Activated CD4-positive, alpha-beta T cell treated with anti-CD3 and anti-CD28 coated beads for 1 hour (primary cell): ENCODE measurements at regions not wholly inside any gene's neighbourhood (a gene's known extent, or its start where the extent isn't known, plus 50 kb on each side); places are given as distances from the start of the nearest gene placed in this dataset.
"Not testable (repeated sequence)": the region's sequence is repeated elsewhere in the genome, so short reads cannot be mapped to it uniquely, and the experiment has no call there.

Experiments used
- DNase-seq: peaks from one replicate; pipeline ENCODE4 v3.0.0-alpha.2; 2020

DNA sequence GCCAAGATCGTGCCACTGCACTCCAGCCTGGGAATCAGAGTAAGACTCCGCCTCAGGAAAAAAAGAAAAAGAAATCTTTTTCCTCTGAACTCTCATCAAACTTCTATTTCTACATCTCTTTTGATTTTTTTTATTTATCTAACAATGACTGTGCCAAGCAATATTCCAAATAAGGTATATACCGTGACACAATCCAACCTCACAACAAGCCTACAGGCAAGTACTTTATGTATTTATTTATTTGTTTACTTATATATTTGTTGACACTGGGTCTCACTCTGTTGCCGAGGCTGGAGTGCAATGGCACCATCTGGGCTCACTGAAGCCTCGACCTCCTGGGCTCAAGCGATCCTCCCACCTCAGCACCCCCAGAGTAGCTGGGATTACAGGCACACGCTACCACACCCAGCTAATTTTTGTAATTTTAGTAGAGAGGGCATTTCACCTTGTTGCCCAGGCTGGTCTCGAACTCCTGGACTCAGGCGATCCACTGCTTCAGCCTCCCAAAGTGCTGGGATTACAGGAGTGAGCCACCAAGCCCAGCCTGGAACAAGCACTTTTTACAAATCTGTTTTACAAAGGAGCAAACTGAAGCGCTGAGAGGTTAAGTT, 94.9 kb upstream of the CHD2 start:
- DNase-seq, result no peak

DNA sequence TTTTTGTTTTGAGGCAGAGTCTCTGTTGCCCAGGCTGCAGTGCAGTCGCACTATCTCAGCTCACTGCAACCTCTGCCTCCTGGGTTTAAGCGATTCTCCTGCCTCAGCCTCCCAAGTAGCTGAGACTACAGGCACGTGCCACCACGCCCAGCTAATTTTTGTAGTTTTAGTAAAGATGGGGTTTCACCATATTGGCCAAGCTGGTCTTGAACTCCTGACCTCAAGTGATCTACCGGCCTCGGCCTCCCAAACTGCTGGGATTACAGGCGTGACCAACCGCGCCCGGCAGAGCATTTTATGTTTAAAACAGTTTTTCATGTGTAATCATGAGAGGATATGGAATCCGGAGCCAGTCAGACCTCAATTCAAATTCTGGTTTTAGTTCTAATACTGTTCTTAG, 94.0 kb upstream of the CHD2 start:
- DNase-seq, result not testable (repeated sequence)

DNA sequence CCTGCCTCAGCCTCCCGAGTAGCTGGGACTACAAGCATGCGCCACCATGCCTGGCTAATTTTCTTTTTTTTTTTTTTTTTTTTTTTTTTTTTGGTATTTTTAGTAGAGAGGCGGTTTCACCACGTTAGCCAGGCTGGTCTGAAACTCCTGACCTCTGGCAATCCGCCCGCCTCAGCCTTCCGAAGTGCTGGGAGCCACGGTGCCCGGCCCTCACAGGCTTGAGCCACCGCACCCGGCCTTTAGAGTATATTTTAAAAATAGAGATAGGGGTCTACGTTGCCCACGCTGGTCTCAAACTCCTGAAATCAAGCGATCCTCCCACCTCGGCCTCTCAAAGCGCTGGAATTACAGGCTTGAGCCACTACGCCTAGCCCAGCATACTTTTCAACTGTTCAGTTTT, 93.4 kb upstream of the CHD2 start:
- no peak for DNase-seq

DNA sequence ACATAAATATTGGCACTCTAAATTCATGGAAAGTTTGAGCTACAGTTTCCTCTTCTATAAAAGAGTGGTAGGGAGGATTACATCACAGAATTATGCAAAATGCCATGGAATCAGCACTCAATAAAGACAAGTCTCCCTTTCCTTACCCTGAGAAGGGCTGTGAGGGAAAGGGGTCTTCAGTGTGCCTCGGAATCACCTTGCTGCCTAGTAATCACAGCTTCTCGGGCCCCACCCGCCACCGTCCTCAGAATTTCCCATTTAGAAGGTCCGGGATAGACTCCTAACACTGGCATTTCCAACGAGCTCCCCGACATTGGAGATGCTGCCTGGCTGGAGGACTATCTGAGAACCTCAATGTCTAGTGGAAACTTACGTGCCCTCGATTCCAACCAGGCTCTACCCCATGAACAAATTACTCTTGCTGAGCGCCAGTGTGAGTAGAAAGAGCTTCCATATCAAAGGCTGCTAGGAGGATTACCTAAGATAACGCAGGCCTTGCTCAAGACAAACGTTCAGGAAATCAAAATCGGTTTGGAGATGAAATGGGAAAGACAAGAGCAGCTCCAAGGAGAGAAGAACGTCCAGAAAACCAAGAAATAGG, 92.1 kb upstream of the CHD2 start:
- no peak for DNase-seq

DNA sequence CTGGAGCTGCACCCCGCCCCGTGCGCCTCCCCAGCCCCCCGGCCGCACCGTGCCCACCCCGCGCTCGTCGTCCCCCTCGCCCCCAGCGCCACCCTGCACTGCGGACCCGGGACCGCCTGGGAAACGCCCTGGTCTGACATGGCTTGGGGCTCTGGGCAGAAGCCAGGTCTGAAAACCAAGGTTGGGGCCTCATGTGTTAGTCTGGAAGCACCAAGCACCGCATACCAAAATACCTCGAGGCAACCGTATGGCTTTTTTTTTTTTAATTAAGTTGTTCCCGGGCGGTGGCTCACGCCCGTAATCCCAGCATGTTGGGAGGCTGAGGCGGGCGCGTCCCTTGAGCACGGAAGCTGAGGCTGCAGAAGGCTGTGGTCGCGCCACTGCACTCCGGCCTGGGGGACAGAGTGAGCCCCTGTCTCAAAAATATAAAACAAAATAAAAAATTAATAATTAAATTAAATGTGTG, 91.5 kb upstream of the CHD2 start:
- DNase-seq, result no peak

DNA sequence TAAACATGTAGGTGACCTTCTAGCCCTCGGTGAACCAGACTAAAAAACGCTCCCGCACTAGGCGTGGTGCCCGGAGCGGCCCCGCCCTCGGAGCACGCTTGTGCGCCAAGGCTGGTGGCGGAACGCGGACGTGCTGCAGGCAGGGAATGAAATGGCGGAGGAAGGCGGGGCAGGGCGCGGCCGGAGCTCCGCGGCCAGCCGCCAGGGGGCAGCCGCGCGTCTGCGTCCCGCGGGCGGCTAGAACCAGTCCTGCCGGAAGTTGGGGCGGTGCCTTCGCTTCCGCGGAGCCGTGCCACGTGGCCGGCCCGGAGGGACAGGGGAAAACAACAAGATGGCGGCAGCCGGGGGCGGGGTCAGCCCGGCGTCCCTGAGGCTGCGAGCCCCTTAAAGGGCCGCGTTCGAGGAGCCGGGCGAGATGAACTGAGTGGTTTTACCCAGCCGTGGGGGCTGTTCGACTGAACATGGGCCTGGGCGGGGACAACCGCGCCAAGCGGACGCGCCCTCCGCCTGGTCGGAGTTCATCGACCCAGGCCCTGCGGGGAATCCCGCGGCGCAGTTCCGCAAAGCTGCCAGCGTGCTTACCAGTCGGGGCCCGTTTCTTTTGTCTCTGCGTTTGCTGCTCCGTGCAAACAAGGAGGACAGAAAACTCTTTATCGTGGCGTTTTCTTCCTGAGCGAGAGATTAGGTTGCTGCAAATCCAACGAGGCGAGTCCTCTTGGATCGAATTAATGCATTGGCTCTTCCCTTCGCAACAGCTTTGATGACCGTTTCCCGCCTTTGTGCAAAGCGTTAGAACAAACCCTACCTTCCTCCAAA, 90.9 kb upstream of the CHD2 start:
- DNase-seq, result peak; percentile 99

DNA sequence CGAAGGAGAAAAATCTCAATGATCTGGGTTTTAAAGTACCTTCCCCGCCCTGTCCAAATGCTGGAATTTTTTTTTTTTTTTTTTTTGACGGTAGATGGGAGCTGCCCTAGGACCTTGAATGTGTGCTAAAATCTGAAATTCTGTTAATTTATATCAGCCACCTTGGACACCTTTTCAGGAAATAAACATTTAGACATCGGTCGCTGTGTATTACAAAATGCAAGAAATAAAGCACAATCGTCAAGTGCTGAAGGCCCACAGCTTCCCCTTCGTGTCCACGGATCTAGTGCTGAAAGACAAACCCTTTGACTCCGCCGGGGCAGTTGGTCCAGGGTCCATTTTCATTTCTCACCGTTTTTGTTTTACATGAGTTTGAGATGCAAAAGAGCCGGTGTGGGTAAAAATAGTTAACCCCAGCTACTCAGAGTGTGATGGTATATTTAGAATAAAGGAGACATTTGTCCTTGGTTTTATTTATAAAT, 90.2 kb upstream of the CHD2 start:
- no peak for DNase-seq

DNA sequence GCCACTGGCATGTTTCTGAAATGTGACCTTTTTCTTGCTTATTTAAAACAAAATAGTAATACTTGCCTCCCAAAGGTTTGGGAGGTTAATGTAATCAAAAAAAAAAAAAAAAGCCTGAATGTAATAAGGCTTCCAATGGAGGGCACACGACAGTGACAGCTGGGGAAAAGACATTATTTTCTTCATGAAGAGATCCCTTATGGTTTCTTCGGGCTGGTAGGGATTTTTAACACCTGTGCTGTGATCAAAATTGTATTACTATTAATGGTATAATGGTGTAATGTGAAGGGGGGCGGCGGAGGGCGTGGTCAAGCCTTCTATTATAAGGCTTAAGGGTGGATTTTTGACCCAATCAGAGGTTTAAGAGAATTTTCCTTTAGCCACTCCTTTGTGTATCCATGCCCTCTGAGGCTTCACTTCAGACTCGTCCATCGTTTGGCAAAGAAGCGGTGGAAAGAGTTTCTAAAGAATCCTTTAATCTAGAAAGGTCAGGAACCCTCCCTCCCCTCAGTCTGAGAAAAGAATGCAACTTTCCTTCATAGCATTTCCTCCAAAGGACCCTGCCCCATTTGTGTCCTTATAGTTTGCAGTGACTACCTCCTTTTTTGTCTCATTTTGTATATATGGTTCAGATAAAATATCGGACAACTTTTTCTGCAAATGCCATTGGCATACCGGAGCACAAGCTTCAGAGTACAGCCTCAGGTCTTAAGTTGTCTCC, 89.5 kb upstream of the CHD2 start:
- DNase-seq, result no peak

DNA sequence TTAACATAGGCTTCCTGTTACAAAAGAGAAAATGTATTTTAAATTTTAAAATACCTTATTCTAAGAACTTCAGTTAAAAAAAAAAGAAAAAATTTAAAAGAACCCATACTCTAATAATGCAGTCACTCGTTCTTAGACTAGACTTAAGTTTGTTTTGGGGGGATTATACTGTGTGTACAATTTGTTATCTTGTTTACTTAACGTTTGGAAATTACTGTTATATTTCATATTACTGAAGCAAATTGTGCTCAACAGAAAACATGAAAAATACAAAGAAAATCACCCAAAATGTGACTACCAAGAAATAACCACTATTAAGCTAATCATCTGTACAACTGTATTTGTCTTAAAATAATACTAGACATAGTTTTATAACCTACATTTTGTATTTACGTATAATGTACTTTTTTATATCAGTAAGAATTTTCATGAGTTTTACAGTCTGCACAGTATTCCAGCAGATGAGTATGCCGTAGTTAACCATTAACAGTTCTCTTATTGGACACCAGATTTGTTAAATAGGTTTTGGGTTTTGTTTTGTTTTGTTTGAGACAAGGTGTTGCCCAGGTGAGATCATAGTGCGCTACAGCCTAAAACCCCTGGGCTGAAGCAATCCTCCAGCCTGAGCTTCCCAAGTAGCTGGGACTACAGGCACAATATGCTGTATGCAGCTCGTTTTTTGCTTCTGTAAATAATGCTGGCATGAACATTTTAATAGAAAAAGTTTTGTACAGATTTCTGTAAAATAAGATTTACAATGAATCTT, 88.8 kb upstream of the CHD2 start:
- no peak for DNase-seq

DNA sequence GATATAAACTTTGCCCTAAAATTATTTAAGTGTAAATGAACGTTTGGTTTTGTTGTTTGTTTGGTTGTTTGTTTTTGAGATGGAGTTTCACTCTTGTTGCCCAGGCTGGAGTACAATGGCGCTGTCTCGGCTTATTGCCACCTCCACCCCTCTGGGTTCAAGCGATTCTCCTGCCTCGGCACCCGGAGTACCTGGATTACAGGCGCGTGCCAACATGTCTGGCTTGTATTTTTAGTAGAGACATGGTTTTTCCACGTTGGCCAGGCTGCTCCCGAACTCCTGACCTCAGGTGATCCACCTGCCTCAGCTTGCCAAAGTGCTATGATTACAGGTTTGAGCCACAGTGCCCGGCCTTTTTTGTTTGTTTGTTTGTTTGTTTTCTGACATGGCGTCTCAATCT, 87.9 kb upstream of the CHD2 start:
- no peak for DNase-seq

DNA sequence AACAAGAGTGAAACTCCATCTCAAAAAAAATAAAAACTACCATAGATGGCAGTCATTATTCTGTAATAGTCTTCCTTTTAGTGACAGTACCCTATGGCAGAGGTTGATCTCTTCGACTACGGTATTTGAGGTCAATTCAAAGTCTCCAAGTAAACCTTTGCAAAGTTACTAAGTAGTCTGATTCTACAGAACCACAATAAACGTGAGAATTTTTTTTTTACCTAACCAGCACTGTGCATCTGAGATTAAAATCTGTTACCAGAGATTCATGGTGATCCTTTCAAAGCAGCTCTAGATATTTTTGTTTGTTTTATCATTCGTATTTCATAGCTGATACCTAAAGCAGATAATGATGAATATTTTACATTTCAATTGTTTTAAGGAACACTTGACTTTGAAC, 86.6 kb upstream of the CHD2 start:
- no peak for DNase-seq

DNA sequence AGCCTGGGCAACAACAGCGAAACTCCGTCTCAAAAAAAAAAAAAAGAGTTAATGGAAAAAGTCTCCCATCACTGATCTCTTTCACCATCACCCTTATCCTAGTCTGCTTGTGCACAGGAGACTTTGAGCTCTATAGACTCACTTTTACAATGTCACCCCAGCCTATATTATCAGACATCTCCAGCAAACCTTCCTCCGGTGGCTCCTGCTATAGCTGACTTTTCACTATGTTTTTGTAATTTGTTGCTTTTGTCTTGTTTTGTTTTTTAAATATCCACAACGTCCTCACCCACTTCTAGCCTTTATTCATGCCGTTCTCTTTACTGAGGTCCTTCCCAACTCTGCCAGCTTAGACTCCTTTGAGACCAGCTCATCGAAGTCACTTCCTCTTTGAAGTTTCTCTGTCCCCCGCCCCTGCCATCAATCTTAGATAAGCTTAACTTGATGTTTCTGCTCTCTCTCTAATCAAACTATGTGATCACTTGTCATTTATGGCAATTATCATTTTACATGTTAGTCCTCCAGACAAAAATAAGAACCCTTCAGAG, 82.7 kb upstream of the CHD2 start:
- DNase-seq, result no peak

DNA sequence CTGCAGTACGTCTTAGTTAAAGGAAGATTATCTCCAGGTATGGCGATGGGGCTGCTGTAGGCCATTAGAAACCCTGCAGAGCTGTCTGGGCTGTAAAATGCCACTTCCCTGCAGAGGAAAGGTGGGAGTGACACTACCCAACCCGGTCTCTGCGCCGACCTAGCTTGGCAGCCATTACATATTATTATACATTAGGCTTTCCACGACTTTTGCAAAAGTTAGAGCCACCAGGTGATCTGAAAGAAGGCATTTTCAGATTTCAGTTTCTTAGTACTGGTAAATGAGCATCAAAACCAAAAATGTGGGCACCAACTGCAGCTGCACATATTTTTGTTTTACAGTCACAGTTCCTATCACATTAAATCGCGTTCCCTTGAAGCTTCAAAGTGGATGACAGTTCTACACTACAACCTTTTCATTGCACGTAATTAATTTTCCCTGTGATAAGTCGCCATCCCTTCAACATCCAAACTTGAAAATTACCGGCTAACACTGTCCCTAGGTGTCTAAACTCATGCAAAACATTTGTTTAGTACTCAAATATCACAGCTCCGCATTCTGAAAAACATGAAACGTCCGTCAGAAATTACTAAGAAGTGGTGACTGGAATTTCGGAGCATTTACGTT, 81.4 kb upstream of the CHD2 start:
- DNase-seq, result no peak

DNA sequence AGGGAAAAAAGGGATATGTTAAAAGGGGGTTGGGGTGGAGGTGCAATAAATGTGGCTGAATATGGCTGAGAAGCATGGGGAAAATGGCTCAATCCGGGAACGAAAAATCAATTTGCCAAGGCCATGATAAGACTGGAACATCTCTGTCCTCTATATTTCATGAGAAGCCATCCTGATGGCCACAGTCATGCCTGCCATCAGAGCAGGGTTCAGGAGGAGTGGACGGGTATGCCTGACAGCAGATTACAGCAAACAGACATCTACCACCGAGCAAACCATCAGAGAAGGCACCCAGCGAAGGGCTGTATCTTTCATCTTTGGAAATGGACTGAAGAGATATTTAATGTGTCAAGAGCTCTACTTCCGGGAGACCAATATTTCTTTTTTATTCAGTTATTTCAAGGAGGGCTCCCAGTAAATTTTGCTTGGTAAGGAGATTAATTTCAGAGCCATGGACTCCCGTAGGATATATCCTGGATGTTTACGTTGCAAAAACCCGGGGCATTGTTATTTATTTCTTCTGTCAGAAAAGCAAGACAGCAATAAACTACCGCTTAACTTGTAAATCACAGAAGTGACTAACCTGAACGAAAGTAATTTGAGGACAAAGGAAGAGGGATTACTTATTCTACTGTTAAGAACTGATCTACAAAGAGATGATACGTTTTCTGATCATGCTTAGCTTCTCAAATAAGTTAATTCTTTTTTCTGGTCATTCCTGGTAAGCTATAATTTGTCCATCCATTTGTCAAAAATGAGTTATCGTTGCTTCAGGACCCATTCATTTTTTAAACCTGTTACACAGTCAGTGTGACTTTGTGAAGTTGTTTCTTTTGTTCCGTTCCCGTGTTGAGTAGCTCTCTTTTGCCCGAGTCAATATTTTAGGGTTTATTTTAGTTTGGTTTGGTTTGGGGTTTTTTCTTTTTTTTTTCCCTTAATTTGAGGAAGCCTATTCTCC, 80.6 kb upstream of the CHD2 start:
- no peak for DNase-seq

DNA sequence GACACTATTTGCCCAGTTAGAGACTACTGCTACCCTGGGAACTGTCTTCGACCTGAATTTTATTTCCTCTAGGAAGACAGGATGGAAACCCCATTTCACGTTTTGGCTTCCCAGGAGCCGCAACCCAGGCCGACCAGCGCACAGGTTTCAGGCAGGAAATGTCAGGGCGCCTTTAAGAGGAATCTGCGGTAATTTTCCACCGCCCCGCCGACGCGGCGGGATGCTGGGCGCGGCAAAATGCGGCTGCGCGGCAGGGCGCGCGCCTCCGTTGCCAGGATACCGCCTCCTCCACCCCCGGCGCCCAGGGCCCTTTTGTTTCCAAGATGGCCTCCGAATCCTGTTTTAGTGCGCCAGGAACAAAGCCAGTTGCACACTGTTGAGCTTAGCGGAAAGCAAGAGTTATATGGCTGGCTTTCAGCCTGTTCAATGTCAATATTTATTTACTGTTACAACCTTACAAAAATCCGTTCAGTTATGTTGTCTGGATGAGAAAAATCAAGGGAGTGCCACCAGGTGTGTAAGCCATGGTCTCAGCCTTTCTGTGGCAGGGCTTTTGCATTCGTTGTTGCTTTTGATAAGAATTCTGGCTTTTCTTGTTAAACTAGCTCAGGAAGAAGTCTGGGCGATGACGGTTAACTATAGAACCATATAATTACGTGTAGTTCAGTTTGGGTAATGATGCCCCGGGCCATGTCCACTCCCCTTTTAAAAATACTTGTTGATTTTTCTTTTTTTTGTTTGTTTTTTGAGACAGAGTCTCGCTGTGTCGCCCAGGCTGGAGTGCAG, 79.7 kb upstream of the CHD2 start:
- peak; percentile 79 for DNase-seq

DNA sequence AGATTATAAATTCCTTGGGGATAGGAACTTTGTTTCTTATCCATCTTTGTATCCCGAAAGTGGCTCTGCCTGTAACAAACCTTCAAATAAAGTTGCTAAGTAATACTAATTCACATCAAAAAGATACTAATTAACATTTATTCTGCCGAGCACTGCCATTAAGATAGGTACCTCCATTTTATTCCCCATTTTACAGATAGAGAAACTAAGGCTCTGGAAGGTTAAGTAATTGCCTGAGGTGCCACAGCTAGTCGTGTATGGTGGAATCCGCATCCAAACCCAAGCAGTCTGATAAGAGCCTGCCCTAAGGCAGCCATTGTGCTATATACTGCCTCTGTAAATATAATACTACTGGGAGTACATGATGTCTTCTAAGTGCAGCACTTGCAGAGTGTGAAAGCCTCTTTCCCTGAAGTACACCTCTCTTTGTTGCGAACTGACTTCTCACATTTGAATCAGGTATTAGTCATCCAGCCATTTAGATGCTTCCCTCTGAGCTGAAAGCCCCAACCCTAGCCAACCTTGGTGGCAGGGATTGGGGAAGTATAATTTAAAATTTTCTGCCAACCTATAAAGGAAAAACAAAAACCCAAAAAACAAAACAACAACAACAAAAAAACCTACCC, 78.5 kb upstream of the CHD2 start:
- DNase-seq, result no peak

DNA sequence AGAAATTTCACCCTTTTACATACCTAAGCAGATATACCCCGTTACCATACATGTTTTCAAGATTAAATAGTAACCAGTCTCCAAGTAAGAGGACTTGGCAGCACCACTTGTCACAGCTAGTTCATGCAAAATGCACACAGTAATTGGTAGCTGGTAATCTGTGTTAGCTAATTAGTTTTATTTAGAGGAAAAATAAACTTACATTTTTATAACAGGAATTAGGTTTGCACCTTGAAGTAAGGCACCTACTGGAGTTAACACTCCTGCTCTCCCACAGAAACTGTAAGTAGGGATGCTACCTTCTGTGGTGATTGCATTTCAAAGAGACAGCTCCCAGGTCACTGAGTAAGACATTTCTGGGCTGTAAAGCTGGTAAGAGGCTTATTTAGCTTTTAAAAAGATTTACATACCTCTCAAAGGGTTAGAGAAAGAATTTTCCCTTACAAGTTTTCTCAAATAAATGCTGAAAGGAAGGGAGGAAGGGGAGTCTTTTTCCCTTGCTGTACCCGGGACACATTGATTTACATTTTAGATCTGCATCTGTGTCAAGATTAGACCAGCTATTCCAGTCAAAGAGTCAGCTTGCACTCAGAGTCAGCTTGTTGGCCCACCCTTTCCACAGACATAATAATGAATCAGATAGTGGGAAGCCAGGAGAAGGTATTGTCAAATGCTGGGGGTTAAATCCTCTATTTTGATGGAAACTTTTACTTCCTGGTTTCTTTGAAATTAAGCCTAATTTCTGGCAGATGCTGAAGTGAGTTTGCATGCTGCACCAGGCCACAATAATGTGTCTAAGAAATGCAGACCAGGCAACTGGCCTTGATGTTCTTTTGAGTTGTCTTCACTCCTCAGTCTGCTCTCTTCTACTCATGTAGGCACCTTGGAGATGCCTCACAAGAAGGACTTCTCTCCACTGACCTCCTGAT, 77.6 kb upstream of the CHD2 start:
- no peak for DNase-seq

DNA sequence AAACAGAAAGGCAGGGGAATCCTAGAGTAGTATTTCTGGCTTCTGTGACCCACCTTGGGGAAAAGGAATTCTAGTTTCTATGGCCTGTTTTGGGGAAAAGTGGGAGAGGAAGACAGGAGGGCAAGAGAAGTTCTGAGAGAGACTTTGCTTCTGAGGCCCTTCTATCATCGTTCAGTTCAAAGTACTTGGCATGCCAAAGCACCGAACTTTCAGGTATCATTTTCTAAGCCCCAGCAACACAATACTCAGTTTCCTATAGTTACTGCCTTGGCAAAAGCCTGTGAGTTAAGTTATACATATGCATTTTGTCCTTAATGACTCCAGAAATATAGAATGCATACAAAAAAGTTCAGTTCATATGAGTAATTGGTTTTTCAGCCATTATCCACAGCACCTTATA, 74.1 kb upstream of the CHD2 start:
- DNase-seq, result no peak
